ENCODE measurements at regions not wholly inside any gene's neighbourhood (a gene's known extent, or its start where the extent isn't known, plus 50 kb on each side); places are given as distances from the start of the nearest gene placed in this dataset.

- no peak for TF ChIP-seq CTCF (conservative IDR thresholded peaks at IDR 0.05; ENCODE audit: low read depth, low read length)
- no peak for TF ChIP-seq EZH2phosphoT487 (IDR thresholded peaks at IDR 0.05; ENCODE audit: borderline replicate concordance, low read length)
- no peak for TF ChIP-seq EZH2 (IDR thresholded peaks at IDR 0.05; ENCODE audit: low read length, unreplicated experiment)
Observed at GRCh38 chr4:132669786-132670185, 479.3 kb upstream of the PCDH10 start.
